Inflammatory macrophage treated with lipopolysaccharide for 1 hour (primary cell): ENCODE measurements at regions not wholly inside any gene's neighbourhood (a gene's known extent, or its start where the extent isn't known, plus 50 kb on each side); places are given as distances from the start of the nearest gene placed in this dataset.

Experiments used
- DNase-seq, 2 donors: peaks; one replicate each; pipeline ENCODE4 v3.0.0-alpha.2; 2020 to 2022

- no peak for DNase-seq
These were observed 420.2 kb downstream of the MED13L start for GRCh38 chr12:115857160-115857920.

DNA sequence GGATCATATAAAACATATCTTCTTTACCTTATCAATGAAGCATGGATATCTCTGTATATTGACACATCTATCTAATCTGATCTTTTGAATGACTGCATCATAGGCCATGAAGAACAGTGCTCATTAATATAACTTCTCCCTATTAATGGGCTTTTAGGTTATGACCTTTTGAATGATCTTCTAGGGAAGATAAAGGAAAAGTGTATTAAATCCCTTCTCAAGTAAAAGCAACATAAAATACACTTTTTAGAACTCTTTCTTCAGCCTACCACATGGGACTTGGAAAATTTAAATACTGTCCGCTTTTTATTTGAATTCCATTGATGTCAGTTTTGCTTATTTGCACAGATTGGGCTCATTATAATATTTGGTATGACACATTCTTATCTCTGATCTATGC lies 425.4 kb downstream of the MED13L start:
- DNase-seq = no peak

DNA sequence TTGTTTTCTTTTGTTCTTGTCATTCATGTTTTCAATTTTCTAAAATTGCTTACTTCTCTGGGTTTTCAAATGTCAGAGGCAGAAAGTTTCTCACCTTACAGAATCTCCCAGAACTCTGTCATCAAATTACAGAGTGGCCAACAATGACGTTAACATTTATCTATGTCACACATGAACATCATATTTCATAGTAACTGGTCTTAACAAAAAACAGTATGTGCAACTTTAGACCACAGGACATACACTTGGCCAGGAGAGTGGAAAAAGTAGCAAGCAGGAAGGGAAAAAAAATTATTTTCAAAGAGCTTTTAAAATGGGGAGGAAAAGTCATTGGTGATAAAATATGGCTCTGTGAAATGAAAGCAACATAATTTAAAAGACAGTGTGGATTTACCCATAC lies 426.5 kb downstream of the MED13L start:
- DNase-seq = no peak

DNA sequence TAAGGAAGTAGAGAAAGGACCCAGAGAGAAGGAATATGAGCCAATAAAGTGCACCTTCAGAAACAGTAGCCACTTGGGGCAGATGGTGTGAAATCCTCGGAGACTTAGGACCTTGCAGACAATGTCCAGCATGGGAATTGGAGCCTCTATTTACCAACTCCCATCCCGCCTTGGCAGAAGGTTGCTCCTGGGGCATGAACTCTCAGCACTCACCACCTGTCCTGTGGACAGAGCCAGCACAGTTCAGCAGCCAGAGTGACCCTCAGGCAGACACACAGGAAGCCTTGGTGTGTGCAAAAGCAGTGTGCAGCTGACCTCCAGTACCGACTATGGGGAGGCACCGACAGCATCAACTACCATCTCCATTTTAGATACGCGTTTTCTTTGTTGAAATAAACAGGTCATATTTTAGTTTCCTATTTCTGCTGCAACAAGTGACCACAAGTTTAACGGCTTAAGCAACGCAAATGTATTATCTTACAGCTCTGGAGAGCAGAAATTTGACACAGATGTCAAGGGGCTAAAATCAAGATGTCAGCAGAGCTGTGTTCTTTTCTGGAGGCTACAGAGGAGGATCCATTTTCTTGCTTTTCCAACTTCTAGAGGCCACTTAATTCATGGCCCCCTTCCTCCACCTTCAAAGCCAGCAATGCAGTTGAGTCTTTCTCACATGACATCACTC lies 428.1 kb downstream of the MED13L start:
- DNase-seq = no peak

DNA sequence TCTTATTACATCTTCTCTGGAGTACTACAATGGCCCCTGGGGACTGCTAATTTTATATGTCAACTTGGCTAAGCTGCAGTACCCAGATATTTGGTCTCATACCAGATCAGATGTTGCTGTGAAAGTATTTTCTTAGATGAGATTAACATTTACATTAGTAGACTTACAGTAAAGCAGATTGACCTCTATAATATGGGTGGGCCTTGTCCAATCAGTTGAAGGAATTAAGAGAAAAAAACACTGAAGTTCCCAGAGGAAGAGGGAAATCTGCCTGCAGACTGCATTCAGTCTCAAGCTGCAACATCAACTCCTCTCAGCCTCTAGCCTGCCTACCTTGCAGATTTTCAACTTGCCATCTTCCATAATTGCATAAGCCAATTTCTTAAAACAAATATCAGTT lies 430.1 kb downstream of the MED13L start:
- DNase-seq = no peak

DNA sequence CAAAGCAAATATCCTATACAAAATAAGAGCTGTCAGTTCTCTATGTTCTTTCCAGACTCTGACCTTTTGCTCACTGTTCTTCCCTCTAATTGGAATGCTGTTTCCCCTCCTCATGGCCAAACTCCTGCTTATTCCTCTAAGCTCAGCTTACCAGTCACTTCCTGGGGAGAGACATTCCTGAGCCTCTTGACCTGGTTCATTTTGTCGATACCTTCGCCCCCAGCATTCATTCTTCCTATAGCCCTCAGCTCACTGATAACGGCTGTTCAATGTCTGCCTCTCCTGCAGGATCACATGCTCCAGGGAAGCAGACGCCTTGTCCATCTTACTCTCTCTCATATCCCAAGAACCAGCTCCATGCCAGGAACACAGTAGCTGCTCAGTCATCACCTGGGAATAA lies 431.0 kb downstream of the MED13L start:
- DNase-seq = no peak

DNA sequence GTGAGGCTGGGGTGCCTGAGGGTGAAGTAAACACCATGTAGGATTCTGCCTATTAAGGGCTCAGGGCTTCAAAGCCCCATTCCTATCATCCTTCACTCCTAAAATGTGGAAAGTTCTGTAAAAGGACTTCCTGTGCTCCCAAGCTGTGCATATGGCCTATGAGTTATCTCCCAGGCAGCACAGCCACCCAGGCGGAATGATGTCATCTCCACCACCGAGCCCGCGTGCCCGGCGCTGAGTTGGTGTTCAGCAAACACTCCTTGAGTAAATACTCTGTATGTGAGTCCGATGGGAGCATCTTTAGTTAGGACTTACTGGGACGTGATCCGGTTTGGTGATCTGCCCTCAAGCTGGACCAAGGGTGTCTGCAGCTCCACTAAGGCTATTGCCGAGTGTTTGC lies 437.3 kb downstream of the MED13L start:
- no peak for DNase-seq

DNA sequence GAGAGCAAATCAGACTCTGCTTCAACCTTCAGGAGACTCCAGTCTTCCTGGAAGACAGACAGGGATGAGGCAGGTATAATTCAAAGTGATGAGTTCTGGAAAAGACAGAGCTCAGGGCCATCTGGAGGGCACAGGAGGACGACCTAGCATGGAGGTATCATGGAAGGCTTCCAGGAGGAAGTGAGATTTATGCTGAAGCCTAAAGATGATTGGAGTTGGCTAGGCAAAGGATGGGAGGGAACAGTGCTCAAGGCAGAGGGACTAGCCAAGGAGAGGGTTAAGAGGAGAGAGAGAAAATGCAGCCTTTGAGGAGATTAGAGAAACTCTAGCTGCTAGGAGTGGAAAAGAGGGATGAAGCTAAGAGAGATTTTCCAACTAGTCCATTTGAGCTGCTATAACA lies 438.5 kb downstream of the MED13L start:
- no peak for DNase-seq

GRCh38 chr12:115837220-115837619 lies 440.3 kb downstream of the MED13L start:
- DNase-seq = no peak

GRCh38 chr12:115835445-115835844 lies 442.0 kb downstream of the MED13L start:
- no peak for DNase-seq

GRCh38 chr12:115833704-115834103 lies 443.8 kb downstream of the MED13L start:
- no peak for DNase-seq

- DNase-seq = no peak
These were observed 446.9 kb downstream of the MED13L start for GRCh38 chr12:115830633-115831032.

GRCh38 chr12:115830070-115830469 lies 447.4 kb downstream of the MED13L start:
- DNase-seq = no peak

DNA sequence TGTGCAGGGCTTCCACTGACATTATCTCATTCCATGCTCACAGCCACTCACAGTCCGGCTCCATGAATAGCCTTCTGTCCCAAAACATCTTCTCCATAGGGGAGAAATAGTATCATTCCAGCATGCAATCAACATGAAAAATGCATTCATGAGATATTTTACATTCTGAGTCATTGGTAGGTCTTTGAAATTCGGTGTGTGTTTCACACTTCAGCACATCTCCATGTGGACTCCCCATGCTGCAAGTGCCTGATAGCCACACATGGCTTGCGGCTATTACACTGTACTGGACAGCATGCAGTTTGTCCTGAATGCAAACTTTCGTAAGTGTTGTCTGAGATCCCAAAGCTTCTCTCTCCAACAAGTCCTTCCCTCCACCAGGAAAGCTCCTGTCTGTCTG lies 449.3 kb downstream of the MED13L start:
- no peak for DNase-seq

- no peak for DNase-seq
These were observed 452.4 kb downstream of the MED13L start for GRCh38 chr12:115824936-115825602.

- no peak for DNase-seq
These were observed 453.9 kb downstream of the MED13L start for GRCh38 chr12:115823635-115824034.

- DNase-seq = no peak
These were observed 456.8 kb downstream of the MED13L start for GRCh38 chr12:115820656-115821055.

GRCh38 chr12:115818973-115819372 lies 458.5 kb downstream of the MED13L start:
- DNase-seq = no peak

DNA sequence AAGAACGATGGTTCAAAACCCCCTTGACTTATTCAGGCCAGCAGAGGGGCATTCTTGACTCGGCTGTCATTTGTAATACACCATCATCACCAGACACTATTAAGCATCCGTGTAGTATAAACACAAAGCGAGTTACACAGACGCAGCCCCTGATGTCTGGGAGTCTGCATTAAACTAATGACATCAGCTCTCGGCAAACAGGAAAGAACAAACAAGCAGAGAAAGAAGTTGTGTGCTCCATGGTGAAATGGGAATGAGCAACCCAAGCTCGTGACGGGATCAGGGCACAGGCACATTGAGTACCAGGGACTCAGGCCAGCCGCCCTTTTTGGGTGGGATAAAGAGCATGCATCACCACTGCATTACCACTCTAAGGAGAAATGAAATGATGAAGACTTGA lies 460.1 kb downstream of the MED13L start:
- no peak for DNase-seq

DNA sequence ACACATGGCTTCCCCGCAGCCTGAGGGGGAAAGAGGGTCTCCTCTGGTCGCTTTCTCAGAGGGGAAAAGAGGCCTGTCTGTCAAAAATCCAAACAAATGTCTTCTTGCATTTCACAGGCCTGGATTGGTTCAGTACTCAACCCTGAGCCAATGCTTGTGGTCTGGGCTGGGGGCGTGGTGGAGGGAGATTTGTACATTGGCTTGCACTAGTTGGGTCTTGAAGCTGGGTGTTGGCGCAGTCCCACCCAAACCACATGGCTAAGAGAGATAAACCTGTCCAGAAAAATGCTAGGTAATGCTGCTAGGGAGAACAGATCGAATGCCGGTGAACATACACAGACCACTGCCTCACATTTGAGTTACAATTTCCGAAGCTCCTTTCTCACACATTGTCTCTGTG lies 461.6 kb downstream of the MED13L start:
- DNase-seq = no peak

DNA sequence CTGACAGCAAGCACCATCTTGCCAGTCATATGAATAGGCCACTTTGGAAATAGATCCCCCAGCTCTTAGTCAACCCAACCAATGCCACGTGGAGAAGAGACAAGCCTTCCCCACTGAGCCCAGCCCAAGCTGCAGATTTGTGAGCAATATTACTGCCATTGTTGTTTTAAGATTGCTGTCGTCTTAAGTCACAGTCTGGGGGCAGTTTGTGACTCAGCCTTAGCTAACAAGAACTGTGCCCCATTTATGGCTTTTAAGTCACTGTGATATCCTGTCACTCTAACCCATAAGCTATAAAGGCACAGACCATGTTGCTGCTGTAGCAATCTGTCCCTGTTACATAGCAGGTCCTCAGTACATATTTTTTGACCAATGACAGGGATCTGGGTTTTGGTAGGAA lies 464.2 kb downstream of the MED13L start:
- no peak for DNase-seq

DNA sequence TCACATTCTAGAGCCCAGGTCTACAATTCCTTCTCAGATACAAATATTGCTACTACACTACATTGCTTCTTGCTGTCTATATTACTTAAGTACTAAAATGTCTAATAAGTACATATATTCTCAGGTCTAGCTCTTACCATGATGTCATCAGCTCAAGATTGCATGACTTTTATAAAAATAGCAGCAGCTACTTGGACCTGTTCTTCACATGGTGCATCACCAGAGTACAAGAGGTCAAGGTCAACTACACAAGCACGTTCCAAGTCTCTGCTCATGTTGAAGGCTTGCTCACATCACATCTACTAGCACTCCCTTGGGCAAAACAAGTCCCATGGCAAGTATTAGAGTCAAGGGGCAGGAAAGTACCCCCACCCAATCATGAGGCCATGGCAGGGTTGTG lies 465.6 kb downstream of the MED13L start:
- no peak for DNase-seq

DNA sequence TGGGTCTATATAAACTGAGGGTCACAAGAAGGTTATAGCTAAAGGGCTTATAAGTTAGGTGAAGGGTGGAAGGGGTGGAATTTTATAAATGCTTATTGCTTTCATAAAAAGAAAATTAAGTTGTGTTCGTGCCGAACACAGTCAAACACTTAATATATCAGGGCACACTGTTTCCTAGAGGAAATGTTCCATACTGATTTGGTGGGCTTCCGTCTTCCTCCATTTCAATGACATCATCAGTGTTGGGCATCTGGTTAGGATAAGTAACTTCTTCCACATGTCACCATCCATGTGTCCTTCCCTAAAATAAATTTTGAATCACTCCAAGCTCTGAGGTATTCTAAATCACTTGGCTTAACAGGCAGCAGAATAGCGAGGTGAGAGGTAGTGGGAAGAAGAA lies 466.4 kb downstream of the MED13L start:
- DNase-seq = no peak
